HG03175 (cell line): ENCODE measurements at regions not wholly inside any gene's neighbourhood (a gene's known extent, or its start where the extent isn't known, plus 50 kb on each side); places are given as distances from the start of the nearest gene placed in this dataset.

ENCODE experiments used
- ATAC-seq: cut with Tn5 transposase; IDR thresholded peaks from one replicate; pipeline ENCODE4 v1.9.1; 2021; ENCODE audit warnings: mild to moderate bottlenecking, moderate library complexity; ENCODE audit not compliant: unreplicated experiment

DNA sequence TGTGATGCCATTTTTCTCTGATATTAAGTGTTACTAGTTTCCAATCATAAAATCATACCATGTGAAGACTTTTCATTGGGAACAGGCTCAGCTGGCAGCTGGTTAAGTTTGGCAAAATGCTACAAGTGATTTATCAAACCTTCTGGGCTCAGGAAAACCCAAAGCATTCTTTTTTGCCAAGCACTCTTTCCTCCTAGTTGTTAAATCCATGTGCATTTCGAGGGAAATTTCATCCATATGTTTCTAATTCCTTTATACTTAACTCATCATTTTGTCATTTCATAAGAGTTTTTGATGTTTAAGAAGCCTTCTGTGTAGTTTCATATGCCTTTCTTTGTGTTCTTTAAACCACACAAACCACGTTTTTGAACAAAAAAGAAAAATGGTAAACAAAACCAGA, 217.6 kb upstream of the PDE10A start:
- no peak for ATAC-seq

GRCh38 chr6:165877773-165878172, 214.7 kb upstream of the PDE10A start:
- ATAC-seq, result no peak

- no peak for ATAC-seq
Observed at GRCh38 chr6:165877192-165877591, 214.2 kb upstream of the PDE10A start.

- ATAC-seq, result no peak
Observed at GRCh38 chr6:165876588-165876987, 213.5 kb upstream of the PDE10A start.

DNA sequence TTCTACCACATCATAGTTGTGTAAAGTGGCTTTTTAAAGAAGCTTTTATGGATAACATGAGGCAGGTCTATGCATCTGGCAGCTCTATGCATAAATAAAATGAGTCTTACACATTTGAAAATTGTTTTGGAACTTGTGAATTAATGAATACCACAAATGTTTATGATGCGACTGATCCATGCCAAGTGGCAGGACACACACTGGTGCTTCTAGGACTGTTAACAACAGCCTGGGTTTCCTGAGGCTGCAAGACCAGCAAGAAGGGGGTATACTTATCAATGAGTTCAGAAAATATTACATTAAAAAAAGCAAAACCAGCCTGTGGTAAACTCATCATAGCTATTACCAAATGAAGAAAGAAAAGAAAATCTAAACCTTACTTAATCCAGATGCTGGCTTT, 212.9 kb upstream of the PDE10A start:
- ATAC-seq, result no peak

GRCh38 chr6:165873976-165874375, 210.9 kb upstream of the PDE10A start:
- ATAC-seq, result no peak

- ATAC-seq, result no peak
Observed at GRCh38 chr6:165872811-165873210, 209.8 kb upstream of the PDE10A start.

- ATAC-seq, result no peak
Observed at GRCh38 chr6:165872311-165872710, 209.3 kb upstream of the PDE10A start.

GRCh38 chr6:165871571-165871970, 208.5 kb upstream of the PDE10A start:
- no peak for ATAC-seq

GRCh38 chr6:165869526-165869925, 206.5 kb upstream of the PDE10A start:
- ATAC-seq, result no peak

- no peak for ATAC-seq
Observed at GRCh38 chr6:165864925-165865324, 201.9 kb upstream of the PDE10A start.

- no peak for ATAC-seq
Observed at GRCh38 chr6:165864218-165864617, 201.2 kb upstream of the PDE10A start.

- no peak for ATAC-seq
Observed at GRCh38 chr6:165863801-165864200, 200.8 kb upstream of the PDE10A start.

GRCh38 chr6:165862813-165863212, 199.8 kb upstream of the PDE10A start:
- ATAC-seq, result no peak

DNA sequence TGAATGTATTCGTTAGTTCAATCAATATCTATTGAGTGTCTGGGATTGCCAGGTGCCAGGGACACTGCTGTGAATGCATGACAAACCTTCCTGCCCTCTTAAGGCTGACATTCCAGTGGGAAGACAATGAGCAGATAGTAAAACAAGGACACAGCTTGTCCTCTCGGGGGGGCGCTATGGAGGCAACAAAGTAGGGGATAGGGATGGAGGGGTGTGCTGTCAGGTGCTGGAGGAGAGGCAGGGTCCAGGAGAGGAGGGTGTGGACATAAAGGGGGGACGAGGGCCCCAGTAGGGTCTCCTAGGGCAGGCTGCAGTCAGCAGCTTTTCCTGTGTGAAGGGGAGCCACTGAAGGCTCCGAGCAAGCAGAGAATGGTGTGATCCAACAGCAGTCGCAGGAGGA, 198.2 kb upstream of the PDE10A start:
- ATAC-seq, result no peak

DNA sequence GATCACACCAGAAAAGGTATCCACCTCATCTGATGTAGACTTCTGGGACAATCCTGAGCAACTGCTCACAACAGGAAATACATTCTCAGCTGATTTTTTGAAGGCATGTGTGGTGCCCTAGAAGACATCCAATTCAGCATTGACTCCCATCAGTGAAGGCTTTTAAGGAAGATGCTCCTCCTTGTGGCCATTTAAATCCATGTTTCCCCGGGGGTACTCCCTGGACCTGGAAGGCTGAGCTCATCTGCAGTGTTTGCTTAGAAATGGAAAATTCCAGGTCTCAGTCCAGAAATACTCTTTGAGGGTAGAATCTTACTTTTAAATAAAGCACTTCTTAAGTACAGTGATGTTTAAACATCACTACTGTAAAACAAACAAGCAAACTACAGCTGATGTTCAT, 195.5 kb upstream of the PDE10A start:
- no peak for ATAC-seq

DNA sequence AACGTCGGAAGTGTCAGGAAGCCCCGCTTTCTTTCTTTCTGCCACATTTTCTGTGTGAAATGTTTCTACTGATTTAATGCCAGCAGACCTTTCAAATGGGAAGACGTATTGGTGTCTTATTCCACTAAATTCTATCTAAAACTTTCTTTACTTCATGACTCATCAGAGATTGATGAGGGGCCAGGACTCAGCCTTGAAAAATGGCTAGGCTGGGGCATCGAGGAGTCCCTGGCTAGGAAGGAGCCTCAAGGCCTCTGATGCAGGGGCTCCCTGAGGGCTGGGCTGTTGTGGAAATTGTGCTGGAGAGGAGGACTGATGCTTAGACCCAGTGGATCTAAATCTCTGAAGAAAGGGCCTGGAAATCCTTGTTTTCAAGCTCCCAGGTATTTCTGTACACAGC, 192.8 kb upstream of the PDE10A start:
- no peak for ATAC-seq

DNA sequence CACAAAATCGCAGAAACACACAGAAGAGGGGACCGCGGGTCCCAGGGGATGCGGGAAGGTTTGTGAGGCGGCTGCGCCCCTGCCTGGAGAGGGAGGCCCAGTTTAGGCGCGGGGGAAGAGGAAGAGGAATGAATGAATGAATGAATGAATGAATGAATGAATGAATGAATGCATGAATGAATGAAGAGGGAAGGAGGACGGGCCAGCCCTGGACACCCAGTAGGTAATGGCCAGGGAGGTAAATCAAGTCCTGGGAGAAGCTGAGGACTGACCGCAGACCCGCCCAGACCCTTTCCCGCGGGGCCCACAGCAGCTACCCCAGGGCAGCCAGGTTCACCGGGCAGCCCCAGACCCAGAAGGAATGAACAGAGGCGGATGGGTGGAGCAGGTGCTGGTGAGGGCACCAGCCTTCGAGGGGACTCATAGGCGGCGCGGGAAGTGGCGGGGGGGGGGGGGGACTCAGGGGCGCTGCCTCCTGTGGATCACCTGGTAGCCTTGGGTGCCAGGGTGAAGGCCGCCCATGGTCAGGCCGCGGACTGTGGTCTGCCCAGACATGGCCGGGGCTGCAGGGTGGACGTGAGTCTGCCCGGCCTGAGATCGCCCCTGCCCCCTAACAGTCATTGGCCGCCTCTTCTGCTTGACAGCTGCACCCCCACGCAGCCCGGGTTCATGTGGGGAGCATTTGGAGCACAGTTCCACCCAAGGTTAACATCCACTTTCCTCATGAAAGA, 192.0 kb upstream of the PDE10A start:
- ATAC-seq, result no peak

DNA sequence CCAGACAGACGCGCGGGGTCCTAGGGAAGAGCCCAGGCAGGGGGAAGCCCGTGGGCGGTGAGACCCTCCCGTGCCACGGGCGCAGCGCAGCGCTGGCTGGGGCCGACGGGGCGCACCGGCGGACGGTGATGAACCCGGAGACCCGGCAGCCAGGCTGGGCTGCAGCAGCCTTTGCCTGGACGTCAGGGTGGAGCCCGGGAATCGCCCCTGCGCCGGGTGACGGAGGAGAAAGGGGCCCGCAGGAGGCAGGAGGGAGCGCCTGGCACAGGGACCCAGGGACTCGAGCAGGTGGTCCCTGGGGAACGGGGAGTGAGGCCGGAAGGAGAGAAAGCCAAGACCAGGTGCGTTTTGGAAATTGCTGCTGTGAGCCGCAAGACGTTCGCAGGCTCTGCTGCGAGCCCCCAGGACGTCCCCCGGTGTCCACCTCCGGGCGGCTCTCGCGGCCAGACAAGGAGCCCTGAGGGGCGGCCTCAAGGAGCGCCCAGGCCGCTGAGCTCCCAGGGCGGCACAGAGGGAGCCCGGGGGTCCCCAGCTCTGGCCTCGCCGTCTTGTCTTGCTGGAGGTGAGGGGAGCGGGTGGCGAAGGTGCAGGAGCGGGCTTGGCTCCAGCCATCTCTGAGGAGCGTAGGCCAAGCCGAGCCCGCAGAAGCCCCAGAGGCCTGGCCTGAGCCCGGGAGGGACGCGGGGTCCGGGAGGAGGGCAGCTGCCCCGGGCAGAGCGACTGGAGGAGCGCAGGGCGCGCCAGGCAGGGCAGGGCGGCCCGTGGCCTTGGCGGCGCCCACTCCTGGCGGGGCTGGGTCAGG, 191.2 kb upstream of the PDE10A start:
- no peak for ATAC-seq

DNA sequence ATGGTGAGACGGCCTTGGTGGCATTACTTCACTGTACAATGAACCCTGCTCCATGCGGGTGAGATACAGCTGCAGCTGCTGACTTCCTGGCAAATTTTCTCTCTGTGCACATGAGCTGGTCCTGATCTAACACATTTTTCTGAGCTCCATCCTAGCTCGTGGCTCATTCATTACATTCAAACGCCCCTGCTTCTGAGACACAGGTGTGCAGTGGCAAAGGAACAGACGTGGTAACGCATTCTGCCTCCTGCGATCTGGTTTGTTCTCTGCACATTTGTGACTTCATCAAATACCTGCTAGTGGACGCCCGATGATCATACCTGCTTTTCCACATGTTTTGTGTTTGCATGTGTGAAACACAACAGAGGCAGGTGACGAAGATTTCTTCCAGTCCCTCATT, 189.6 kb upstream of the PDE10A start:
- no peak for ATAC-seq

GRCh38 chr6:165850434-165851019, 187.5 kb upstream of the PDE10A start:
- ATAC-seq, result peak; percentile 92
